ENCODE measurements at regions not wholly inside any gene's neighbourhood (a gene's known extent, or its start where the extent isn't known, plus 50 kb on each side); places are given as distances from the start of the nearest gene placed in this dataset.

DNA sequence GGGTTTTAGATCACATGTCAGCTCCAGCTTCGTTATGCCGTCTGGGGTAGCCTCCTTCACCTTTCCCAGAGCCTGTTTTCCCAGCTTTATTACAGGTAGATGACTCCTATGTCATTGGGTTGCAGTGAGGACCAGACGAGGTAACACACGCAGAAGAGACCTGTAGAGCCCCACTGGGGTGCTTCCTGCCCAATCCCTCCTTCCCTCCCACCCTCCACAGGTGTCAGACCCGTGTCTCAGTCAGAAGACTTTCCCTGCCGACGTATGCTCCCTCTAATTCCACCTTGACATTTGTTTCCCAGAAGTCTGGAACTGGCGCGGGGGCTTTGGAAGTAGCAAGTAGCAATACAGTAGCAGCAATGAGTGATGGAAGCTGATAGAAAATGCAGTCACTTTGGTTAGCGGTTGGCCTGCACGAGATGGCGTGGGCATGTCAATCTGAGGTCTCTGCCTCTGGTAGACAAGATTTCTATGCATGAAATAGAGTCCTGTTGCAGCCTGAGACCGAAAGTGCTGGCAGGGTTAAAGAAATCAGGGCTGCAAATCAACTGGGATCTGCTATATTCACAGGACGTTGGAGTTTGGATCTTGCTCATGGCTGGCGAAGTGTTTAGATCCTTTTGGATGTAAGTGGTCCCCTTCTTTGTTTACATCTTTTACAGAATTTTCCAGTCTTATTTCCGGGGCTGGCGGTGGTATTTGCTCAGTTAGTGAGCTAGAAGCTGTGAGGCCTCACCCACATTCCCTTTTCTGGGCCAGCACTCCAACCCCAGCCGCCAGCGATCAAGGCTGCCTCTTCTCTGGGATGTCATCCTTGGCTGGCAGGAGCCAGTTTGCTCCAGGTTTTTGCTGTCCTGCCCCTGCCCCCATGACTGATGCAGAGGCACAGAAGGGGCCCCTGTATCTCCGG, 78.3 kb upstream of the KMT2C start:
- Histone ChIP-seq H3K4me3 (no peak overlapping the region), H3K27ac (no peak overlapping the region), H3K9me3 (peaks cover 0 to 2% (median 0%) of the 10 kb centered on the region in 3 donors), H3K4me1 (no peaks in the 10 kb centered on the region), H3K36me3 (no peaks in the 10 kb centered on the region), H3K27me3 (peaks cover 5% of the 10 kb centered on the region)
- TF ChIP-seq EP300 (IDR thresholded peaks at IDR 0.05) (no peak), POLR2AphosphoS5 (IDR thresholded peaks at IDR 0.05) (no peak), POLR2A (IDR thresholded peaks at IDR 0.05) (no peak)
- TF ChIP-seq, protein P1, sequence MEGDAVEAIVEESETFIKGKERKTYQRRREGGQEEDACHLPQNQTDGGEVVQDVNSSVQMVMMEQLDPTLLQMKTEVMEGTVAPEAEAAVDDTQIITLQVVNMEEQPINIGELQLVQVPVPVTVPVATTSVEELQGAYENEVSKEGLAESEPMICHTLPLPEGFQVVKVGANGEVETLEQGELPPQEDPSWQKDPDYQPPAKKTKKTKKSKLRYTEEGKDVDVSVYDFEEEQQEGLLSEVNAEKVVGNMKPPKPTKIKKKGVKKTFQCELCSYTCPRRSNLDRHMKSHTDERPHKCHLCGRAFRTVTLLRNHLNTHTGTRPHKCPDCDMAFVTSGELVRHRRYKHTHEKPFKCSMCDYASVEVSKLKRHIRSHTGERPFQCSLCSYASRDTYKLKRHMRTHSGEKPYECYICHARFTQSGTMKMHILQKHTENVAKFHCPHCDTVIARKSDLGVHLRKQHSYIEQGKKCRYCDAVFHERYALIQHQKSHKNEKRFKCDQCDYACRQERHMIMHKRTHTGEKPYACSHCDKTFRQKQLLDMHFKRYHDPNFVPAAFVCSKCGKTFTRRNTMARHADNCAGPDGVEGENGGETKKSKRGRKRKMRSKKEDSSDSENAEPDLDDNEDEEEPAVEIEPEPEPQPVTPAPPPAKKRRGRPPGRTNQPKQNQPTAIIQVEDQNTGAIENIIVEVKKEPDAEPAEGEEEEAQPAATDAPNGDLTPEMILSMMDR (IDR thresholded peaks at IDR 0.05): no peak
- ATAC-seq: no peak
- WGBS, 2 donors (ENCODE audit: low coverage in 1 of 2): 52 to 57% methylated on average over 16 to 17 of the region's 20 CpGs

DNA sequence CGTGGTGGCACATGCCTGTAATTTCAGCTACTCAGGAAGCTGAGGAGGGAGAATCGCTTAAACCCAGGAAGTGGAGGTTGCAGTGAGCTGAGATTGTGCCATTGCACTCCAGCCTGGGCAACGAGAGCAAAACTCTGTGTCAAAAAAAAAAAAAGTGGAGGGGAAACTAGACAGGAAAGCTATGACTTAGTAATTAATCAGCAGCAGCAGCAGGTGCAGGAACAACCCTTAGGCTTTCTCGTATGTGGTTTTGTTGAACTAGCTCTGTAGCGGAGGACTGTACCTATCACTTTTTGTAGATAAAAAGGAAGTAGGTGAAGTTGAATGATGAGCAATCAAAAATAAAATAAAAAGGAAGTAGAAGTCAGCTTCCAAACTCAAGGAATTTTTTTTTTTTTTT, 76.9 kb upstream of the KMT2C start:
- no peak overlapping the region for H3K27ac ChIP-seq
- H3K27me3 ChIP-seq: peaks cover 5% of the 10 kb centered on the region
- no peaks in the 10 kb centered on the region for H3K36me3 ChIP-seq
- no peaks in the 10 kb centered on the region for H3K9me3 ChIP-seq
- H3K4me1 ChIP-seq: no peaks in the 10 kb centered on the region
- ATAC-seq: no peak
- WGBS, 2 donors (ENCODE audit: low coverage in 1 of 2): 50 to 60% methylated on average over 2 to 4 of the region's 5 CpGs
- no peak overlapping the region for H3K4me3 ChIP-seq
- TF ChIP-seq EP300 (IDR thresholded peaks at IDR 0.05) (no peak), POLR2AphosphoS5 (IDR thresholded peaks at IDR 0.05) (no peak), POLR2A (IDR thresholded peaks at IDR 0.05) (no peak)
- TF ChIP-seq, protein P1 (IDR thresholded peaks at IDR 0.05): no peak

DNA sequence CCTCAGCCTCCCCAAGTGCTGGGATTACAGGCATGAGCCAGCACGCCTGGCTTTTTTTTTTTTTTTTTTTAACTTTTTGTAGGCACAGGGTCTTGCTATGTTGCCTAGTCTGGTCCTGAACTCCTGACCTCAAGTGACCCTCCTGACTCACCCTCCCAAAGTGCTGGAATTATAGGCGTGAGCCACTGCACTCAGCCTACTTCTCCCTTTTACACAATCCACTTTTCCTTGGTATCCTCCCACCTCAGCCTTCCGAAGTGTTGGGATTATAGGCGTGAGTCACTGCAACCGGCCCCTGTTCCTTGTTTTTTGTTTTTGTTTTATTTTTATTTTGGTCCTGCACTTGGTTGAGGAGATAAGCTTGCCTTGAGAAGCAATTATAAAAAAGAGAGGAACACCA, 75.9 kb upstream of the KMT2C start:
- Histone ChIP-seq H3K4me1 (no peaks in the 10 kb centered on the region), H3K36me3 (no peaks in the 10 kb centered on the region), H3K27me3 (peaks cover 5% of the 10 kb centered on the region), H3K9me3 (no peaks in the 10 kb centered on the region), H3K27ac (no peak overlapping the region), H3K4me3 (no peak overlapping the region)
- ATAC-seq: no peak
- TF ChIP-seq EP300 (IDR thresholded peaks at IDR 0.05): no peak
- no peak for TF ChIP-seq POLR2AphosphoS5 (IDR thresholded peaks at IDR 0.05)
- TF ChIP-seq, protein P1 (IDR thresholded peaks at IDR 0.05): no peak
- no peak for TF ChIP-seq POLR2A (IDR thresholded peaks at IDR 0.05)
- WGBS, 2 donors (ENCODE audit: low coverage in 1 of 2): 69 to 80% methylated on average over 2 to 5 of the region's 5 CpGs

DNA sequence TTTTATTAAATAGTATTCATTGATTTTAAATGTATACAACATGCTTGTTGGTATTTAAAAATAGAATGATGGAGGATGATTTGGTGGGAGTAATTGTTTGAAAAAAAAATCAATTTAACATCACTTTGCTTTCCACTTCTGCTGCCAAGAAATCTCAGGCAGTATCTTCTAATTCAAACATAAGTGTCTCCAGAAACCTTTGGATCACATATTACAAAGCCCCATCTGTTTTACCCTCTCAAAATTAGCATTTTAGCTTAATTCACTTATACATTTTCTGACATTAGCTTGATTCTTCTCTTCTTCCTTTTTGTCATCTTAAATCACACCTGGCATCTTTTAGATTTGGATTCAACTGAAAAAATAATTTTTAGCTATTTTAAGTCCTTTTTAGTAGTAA, 72.9 kb upstream of the KMT2C start:
- TF ChIP-seq EP300 (IDR thresholded peaks at IDR 0.05) (no peak), POLR2A (IDR thresholded peaks at IDR 0.05) (no peak), POLR2AphosphoS5 (IDR thresholded peaks at IDR 0.05) (no peak)
- TF ChIP-seq, protein P1 (IDR thresholded peaks at IDR 0.05): no peak
- Histone ChIP-seq H3K27ac (no peak overlapping the region), H3K36me3 (no peaks in the 10 kb centered on the region), H3K27me3 (peaks cover 5% of the 10 kb centered on the region), H3K4me1 (no peaks in the 10 kb centered on the region), H3K4me3 (no peak overlapping the region), H3K9me3 (no peaks in the 10 kb centered on the region)
- no peak for ATAC-seq

DNA sequence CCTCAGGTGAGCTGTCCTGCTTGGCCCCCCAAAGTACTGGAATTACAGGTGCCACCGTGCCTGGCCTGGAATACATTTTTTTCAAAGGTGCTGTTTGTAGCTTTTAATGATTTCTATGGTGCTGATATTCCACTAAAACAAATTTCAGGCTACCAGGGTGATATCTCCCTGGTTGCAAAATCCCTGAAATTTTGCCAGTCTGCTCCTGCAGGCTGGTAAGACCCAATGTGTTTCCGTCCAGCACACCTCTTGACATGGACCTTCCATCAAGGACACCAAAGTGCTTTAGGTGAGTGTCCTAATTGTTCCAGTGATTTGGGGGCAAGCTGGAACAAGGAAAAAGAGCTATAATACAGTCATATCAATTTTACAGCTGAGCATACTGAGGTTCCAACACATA, 69.8 kb upstream of the KMT2C start:
- Histone ChIP-seq H3K4me3 (no peak overlapping the region), H3K36me3 (no peaks in the 10 kb centered on the region), H3K9me3 (no peaks in the 10 kb centered on the region), H3K27ac (no peak overlapping the region), H3K27me3 (no peaks in the 10 kb centered on the region), H3K4me1 (no peaks in the 10 kb centered on the region)
- no peak for ATAC-seq
- no peak for TF ChIP-seq POLR2A (IDR thresholded peaks at IDR 0.05)
- no peak for TF ChIP-seq EP300 (IDR thresholded peaks at IDR 0.05)
- TF ChIP-seq POLR2AphosphoS5 (IDR thresholded peaks at IDR 0.05): no peak
- WGBS, 2 donors (ENCODE audit: low coverage in 1 of 2): 80 to 90% methylated on average over 1 to 2 of the region's 2 CpGs

All from gastroesophageal sphincter (tissue), 4 donors.